Caco-2 (cell line): ENCODE measurements at regions not wholly inside any gene's neighbourhood (a gene's known extent, or its start where the extent isn't known, plus 50 kb on each side); places are given as distances from the start of the nearest gene placed in this dataset.

ENCODE experiments used
- BruUV-seq: library from RNA; stranded (reverse); fragments of 400-500 nt; replicated peaks from 2 replicates; lab custom pipeline; 2021; lab: Mats Ljungman, UMichigan
- CTCF ChIA-PET: fragments of 300-600 bp; sonication (Branson Sonifier 250); formaldehyde crosslinking; loops from one replicate; lab custom pipeline; 2022; ENCODE audit warnings: antibody characterized with exemption; lab: Charles Lee
- POLR2A ChIA-PET: fragments of 300-600 bp; sonication (Branson Sonifier 250); formaldehyde crosslinking; loops from one replicate; lab custom pipeline; 2022; ENCODE audit warnings: antibody characterized with exemption; lab: Charles Lee
- DNase-seq, 2 experiments: peaks; one replicate each; pipeline versions ENCODE4 v3.0.0 to v3.0.0-alpha.2; 2020 to 2022
- H3K27me3 ChIP-seq: replicated peaks from 2 replicates; pipeline ENCODE4 v1.6.0; 2011; ENCODE audit warnings: low read length; ENCODE audit not compliant: control insufficient read depth, insufficient read depth
- H3K36me3 ChIP-seq: 2 replicates; pipeline ENCODE4 v1.5.1; 2011; ENCODE audit warnings: low read length; ENCODE audit not compliant: control insufficient read depth, insufficient read depth
- H3K4me1 ChIP-seq: fragments of 250-450 bp; sonication (Bioruptor Pico); 2 replicates; pipeline ENCODE4 v1.5.1; 2020; ENCODE audit warnings: mild to moderate bottlenecking
- H3K4me3 ChIP-seq: 2 replicates; pipeline ENCODE4 v1.5.1; 2011; ENCODE audit warnings: low read depth, mild to moderate bottlenecking, control low read depth, low read length
- H3K9me3 ChIP-seq: fragments of 250-450 bp; sonication (Bioruptor Pico); 2 replicates; pipeline ENCODE4 v1.5.1; 2020; ENCODE audit warnings: mild to moderate bottlenecking, moderate library complexity
- H3K27ac Mint-ChIP-seq: one replicate; pipeline ENCODE4 v1.8.0; 2022; ENCODE audit warnings: mixed read lengths; ENCODE audit not compliant: unreplicated experiment
- H3K27me3 Mint-ChIP-seq: one replicate; pipeline ENCODE4 v1.8.0; 2022; ENCODE audit warnings: mixed read lengths; ENCODE audit not compliant: insufficient read depth, unreplicated experiment
- H3K36me3 Mint-ChIP-seq: one replicate; pipeline ENCODE4 v1.8.0; 2022; ENCODE audit warnings: mild to moderate bottlenecking, mixed read lengths; ENCODE audit not compliant: insufficient read depth, unreplicated experiment
- H3K4me1 Mint-ChIP-seq: one replicate; pipeline ENCODE4 v1.8.0; 2022; ENCODE audit warnings: low read depth, mixed read lengths; ENCODE audit not compliant: unreplicated experiment
- H3K4me3 Mint-ChIP-seq: one replicate; pipeline ENCODE4 v1.8.0; 2022; ENCODE audit warnings: mild to moderate bottlenecking, moderate library complexity, mixed read lengths; ENCODE audit not compliant: unreplicated experiment
- H3K9me3 Mint-ChIP-seq: one replicate; pipeline ENCODE4 v1.8.0; 2022; ENCODE audit warnings: mixed read lengths; ENCODE audit not compliant: unreplicated experiment
- intact Hi-C: fragments of 100-400 bp; cut with micrococcal nuclease; formaldehyde crosslinking; loops from one replicate; pipeline ENCODE4 v1.10.0; 2022; ENCODE audit not compliant: unreplicated experiment
- TF ChIP-seq, protein P1 (sequence below), 2 experiments: fragments of 200-600 bp in 1 of 2; IDR thresholded peaks; 1 replicate in 1 of 2; 2 replicates in 1 of 2; pipeline versions ENCODE4 v1.5.1 to v1.8.0; 2011 to 2022; ENCODE audit warnings: antibody characterized with exemption in 1 of 2, control low read depth in 1 of 2, inconsistent platforms in 1 of 2, low read depth in 1 of 2, low read length in 1 of 2, mild to moderate bottlenecking in 1 of 2, moderate library complexity in 1 of 2; ENCODE audit not compliant: insufficient read depth in 1 of 2, severe bottlenecking in 1 of 2, unreplicated experiment in 1 of 2

DNA sequence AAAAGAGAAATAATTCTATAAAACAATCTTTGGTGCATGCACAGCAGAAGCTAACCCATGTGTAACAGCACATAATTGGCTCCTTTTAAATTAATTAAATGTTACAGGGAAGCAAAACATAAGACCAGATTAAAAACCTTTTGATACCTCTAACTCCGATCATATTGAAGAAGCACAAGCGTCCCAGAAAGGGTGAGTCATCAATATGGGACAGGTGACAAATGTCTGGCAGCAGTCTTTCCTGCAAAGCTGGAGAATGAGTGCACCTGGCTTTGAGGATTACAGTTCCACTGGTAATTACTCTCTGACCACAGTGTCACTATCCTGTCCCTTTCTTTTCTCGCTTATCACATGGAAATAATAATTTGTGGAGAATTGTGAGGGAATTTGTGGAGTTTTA, 94.6 kb downstream of the FAM9B start:
- no peaks in the 10 kb centered on the region for H3K27me3 Mint-ChIP-seq
- ChIA-PET POLR2A (no interaction called here), CTCF (no interaction called here)
- no peak overlapping the region for H3K27ac Mint-ChIP-seq
- Histone ChIP-seq H3K9me3 (no peaks in the 10 kb centered on the region), H3K4me3 (no peak overlapping the region), H3K27me3 (no peaks in the 10 kb centered on the region), H3K4me1 (no peaks in the 10 kb centered on the region), H3K36me3 (no peaks in the 10 kb centered on the region)
- peaks cover 7% of the 10 kb centered on the region for H3K36me3 Mint-ChIP-seq
- DNase-seq: no peak
- intact Hi-C loops: no loop called here
- H3K4me3 Mint-ChIP-seq: no peak overlapping the region
- no TSS peak for BruUV-seq
- H3K9me3 Mint-ChIP-seq: peaks cover 32% of the 10 kb centered on the region
- TF ChIP-seq, protein P1, sequence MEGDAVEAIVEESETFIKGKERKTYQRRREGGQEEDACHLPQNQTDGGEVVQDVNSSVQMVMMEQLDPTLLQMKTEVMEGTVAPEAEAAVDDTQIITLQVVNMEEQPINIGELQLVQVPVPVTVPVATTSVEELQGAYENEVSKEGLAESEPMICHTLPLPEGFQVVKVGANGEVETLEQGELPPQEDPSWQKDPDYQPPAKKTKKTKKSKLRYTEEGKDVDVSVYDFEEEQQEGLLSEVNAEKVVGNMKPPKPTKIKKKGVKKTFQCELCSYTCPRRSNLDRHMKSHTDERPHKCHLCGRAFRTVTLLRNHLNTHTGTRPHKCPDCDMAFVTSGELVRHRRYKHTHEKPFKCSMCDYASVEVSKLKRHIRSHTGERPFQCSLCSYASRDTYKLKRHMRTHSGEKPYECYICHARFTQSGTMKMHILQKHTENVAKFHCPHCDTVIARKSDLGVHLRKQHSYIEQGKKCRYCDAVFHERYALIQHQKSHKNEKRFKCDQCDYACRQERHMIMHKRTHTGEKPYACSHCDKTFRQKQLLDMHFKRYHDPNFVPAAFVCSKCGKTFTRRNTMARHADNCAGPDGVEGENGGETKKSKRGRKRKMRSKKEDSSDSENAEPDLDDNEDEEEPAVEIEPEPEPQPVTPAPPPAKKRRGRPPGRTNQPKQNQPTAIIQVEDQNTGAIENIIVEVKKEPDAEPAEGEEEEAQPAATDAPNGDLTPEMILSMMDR (IDR thresholded peaks at IDR 0.05; ENCODE audit: insufficient read depth in 1 of 2, low read depth in 1 of 2, low read length in 1 of 2, severe bottlenecking in 1 of 2, unreplicated experiment in 1 of 2): no peak
- no peaks in the 10 kb centered on the region for H3K4me1 Mint-ChIP-seq

DNA sequence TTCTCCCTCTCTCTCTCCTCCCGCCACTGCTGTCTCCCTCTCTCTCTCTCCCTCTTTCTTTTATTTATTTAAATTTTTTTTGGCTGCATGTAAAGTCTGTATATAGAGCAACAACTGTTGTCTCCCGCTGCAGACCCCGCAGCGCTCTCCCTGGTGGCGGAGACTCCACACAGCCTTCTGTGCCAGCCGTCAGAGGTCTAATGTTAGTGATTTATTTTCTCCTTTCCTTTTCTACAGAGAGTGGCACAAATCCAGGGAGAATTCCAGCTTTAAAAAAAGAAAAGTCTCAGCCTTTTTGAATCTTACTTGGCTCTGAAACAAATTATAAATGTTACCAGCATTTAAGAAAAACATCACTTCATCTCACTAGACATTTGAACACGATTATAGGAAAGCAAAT, 106.2 kb downstream of the FAM9B start:
- peaks cover 11% of the 10 kb centered on the region for H3K9me3 Mint-ChIP-seq
- ChIA-PET CTCF (no interaction called here), POLR2A (no interaction called here)
- no peaks in the 10 kb centered on the region for H3K36me3 Mint-ChIP-seq
- DNase-seq: no peak
- BruUV-seq: no TSS peak
- intact Hi-C loops: no loop called here
- no peak overlapping the region for H3K27ac Mint-ChIP-seq
- peaks cover 6% of the 10 kb centered on the region for H3K4me1 Mint-ChIP-seq
- H3K4me3 ChIP-seq: no peak overlapping the region
- H3K27me3 ChIP-seq: no peaks in the 10 kb centered on the region
- TF ChIP-seq, protein P1 (IDR thresholded peaks at IDR 0.05; ENCODE audit: insufficient read depth in 1 of 2, low read depth in 1 of 2, low read length in 1 of 2, severe bottlenecking in 1 of 2, unreplicated experiment in 1 of 2): no peak
- no peak overlapping the region for H3K4me3 Mint-ChIP-seq
- H3K36me3 ChIP-seq: no peaks in the 10 kb centered on the region
- H3K9me3 ChIP-seq: no peaks in the 10 kb centered on the region
- H3K27me3 Mint-ChIP-seq: no peaks in the 10 kb centered on the region
- no peaks in the 10 kb centered on the region for H3K4me1 ChIP-seq

DNA sequence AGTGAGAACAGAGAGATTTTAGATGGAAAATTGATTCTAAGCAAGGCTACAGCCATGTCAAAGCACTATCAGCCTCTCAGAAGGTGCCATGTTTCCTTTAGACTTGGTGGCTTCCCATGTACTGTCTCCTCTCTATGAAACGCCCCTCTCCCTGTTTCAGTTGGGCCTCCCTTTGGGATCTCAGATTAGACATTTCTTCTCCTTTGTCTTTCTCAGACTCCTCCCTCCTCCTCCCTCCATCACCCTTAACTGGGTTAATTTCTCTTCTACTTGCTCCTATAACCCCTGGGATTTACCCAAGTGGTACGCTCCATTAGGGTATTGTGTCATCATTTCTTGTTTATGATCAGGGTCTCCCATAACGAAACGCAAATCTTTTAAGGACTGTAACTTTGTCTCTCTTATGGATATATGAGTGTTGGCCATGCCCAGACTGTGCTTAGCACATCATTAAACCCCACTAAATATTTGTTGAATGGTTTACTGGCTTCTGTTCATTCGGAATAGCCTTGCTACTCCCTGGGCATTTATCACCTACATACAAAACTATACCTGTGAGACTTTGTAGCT, 106.8 kb downstream of the FAM9B start:
- no peak overlapping the region for H3K4me3 Mint-ChIP-seq
- no peaks in the 10 kb centered on the region for H3K9me3 ChIP-seq
- ChIA-PET POLR2A (no interaction called here), CTCF (no interaction called here)
- H3K27ac Mint-ChIP-seq: no peak overlapping the region
- no peaks in the 10 kb centered on the region for H3K4me1 ChIP-seq
- TF ChIP-seq, protein P1 (IDR thresholded peaks at IDR 0.05; ENCODE audit: insufficient read depth in 1 of 2, low read depth in 1 of 2, low read length in 1 of 2, severe bottlenecking in 1 of 2, unreplicated experiment in 1 of 2): no peak
- intact Hi-C loops: no loop called here
- H3K36me3 ChIP-seq: no peaks in the 10 kb centered on the region
- H3K27me3 Mint-ChIP-seq: no peaks in the 10 kb centered on the region
- no TSS peak for BruUV-seq
- peaks cover 11% of the 10 kb centered on the region for H3K9me3 Mint-ChIP-seq
- no peak for DNase-seq
- peaks cover 6% of the 10 kb centered on the region for H3K4me1 Mint-ChIP-seq
- no peak overlapping the region for H3K4me3 ChIP-seq
- H3K36me3 Mint-ChIP-seq: no peaks in the 10 kb centered on the region
- H3K27me3 ChIP-seq: no peaks in the 10 kb centered on the region
